CD1c-positive myeloid dendritic cell (primary cell): ENCODE measurements at regions not wholly inside any gene's neighbourhood (a gene's known extent, or its start where the extent isn't known, plus 50 kb on each side); places are given as distances from the start of the nearest gene placed in this dataset.
A peak's percentile ranks its signal among the peaks of the same experiment; 100 is the strongest.
"Not testable (repeated sequence)": the region's sequence is repeated elsewhere in the genome, so short reads cannot be mapped to it uniquely, and the experiment has no call there.

Experiments used
- DNase-seq: peaks from one replicate; pipeline ENCODE4 v3.0.0-alpha.2; 2016; ENCODE audit errors: extremely low spot score

DNA sequence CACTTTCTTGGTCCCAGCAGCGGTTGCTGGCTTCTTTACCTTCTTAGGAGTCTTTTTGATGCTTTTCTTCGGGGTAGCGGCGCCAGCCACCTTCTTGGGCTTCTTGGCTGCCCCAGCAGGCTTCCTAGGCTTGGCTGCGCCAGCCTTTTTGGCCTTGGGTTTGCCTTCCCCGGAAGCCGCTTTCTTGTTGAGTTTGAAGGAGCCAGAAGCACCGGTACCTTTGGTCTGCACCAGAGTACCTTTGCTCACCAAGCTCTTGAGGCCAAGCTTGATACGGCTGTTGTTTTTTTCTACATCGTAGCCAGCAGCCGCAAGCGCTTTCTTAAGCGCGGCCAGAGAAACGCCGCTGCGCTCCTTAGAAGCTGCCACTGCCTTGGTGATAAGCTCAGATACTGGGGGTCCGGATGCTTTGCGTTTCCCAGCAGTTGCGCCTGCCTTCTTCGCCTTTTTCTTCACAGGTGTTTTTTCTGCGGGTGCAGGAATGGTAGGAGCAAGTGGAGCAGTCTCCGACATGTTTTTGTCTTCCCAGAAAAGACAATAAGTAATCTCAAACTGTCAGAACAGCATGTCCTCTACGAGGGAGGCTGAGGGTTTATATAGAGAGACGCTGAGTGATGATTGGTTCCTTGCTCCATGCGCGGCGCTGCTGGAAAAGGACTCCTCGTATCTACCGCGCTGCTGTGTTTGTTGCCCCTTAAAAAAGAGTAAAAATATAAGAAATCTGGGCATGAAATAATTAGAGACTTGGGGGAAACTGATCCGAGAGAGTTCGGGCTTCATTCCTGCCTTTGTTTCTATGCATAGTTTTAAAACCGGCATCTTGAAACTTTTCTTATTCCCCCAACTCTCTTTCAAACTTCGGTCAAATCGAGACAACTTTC is 130.3 kb upstream of the BTN3A2 start:
- peak; percentile 71 for DNase-seq

- no peak for DNase-seq
Observed at GRCh38 chr6:26235302-26235670, 129.7 kb upstream of the BTN3A2 start.

DNA sequence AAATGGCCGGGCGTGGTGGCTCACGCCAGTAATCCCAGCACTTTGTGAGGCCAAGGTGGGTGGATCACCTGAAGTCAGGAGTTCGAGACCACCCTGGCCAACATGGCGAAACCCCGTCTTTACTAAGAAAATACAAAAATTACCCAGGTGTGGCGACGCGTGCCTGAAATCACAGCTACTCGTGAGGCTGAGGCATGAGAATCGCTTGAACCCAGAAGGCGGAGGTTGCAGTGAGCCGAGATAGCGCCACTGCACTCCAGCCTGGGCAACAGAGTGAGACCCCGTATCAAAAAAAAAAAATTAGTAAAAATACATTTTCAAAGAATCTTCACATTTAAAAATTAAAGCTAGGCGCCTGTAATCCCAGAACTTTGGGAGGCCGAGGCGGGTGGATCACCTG is 125.6 kb upstream of the BTN3A2 start:
- DNase-seq: not testable (repeated sequence)

DNA sequence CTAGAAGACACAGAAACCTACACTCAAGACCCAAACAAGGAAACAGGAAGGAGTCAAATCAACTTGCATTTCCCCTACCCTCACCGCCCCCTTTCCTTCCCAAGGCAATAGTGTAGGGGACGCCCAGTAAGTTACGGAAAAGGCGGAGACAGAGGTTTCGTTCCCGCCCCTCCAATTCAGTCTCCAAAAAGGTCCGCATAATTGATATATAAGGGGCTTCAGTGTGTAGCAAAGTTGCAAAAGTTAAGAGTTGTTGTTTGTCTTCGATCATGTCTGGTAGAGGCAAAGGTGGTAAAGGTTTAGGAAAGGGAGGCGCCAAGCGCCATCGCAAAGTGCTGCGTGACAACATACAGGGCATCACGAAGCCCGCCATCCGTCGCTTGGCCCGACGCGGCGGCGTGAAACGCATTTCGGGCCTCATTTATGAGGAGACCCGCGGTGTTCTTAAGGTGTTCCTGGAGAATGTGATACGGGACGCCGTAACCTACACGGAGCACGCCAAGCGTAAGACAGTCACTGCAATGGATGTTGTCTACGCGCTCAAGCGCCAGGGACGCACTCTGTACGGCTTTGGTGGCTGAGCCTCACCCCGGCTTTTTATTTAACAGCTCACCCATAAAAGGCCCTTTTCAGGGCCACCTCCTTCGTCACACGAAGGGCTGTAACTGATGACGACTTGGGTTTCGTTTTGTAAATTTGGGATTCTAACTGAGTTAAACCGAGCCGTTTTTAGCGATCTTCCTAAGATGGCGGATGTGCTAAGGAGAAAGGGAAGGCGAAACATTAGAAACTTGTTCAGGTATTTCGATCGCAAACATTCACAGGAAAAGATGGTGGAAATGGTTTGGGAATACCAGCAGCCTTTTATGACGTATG is 124.6 kb upstream of the BTN3A2 start:
- DNase-seq: peak; percentile 88

- DNase-seq: peak; percentile 43
Observed at GRCh38 chr6:26241033-26241895, 123.7 kb upstream of the BTN3A2 start.

DNA sequence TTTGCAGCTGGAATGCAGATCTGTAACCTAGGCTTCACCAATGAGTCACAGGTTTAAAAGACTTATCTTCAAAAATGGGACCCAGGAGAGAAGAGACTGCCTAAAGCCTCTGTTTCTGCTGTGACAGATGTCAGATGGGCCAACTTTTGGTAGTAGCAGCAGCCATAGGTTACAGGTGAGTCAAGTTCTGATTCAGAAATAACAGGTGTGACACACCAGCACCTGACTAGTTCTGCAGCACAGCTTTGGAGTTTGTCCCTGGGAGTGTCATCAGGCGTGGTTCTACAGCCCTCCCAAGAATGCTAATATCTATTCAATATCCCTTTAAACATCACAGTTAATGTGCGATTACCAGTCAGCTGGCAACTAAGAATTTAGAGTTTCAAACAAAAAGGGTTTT is 121.9 kb upstream of the BTN3A2 start:
- DNase-seq: no peak

GRCh38 chr6:26243752-26244151 is 121.2 kb upstream of the BTN3A2 start:
- no peak for DNase-seq

- DNase-seq: no peak
Observed at GRCh38 chr6:26246058-26246457, 118.9 kb upstream of the BTN3A2 start.

- no peak for DNase-seq
Observed at GRCh38 chr6:26246553-26246952, 118.4 kb upstream of the BTN3A2 start.

GRCh38 chr6:26249707-26249956 is 115.4 kb upstream of the BTN3A2 start:
- peak; percentile 48 for DNase-seq

DNA sequence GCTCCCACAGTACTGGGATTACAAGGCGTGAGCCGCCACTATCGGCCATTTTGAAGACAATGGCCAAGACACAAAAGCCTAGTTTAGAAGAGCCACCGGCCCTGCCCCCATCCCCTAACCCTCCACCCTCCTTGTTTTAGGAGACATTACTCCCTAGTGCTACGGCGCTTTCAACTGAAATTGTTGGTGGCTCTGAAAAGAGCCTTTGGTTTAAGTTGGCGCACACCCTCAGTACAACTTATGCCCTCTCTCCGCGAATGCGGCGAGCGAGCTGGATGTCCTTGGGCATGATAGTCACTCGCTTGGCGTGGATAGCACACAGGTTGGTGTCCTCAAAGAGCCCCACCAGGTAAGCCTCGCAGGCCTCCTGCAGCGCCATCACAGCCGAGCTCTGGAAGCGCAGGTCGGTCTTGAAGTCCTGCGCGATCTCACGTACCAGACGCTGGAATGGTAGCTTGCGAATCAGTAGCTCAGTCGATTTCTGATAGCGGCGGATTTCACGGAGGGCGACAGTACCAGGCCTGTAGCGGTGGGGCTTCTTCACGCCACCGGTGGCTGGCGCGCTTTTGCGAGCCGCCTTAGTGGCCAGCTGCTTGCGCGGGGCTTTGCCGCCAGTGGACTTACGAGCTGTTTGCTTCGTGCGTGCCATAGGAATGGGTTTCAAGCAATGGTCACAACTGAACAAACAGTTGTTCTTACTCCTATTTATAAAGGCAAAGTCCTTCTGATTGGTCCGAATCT is 114.9 kb upstream of the BTN3A2 start:
- DNase-seq: peak; percentile 59

- DNase-seq: peak; percentile 66
Observed at GRCh38 chr6:26250698-26251044, 114.3 kb upstream of the BTN3A2 start.

DNA sequence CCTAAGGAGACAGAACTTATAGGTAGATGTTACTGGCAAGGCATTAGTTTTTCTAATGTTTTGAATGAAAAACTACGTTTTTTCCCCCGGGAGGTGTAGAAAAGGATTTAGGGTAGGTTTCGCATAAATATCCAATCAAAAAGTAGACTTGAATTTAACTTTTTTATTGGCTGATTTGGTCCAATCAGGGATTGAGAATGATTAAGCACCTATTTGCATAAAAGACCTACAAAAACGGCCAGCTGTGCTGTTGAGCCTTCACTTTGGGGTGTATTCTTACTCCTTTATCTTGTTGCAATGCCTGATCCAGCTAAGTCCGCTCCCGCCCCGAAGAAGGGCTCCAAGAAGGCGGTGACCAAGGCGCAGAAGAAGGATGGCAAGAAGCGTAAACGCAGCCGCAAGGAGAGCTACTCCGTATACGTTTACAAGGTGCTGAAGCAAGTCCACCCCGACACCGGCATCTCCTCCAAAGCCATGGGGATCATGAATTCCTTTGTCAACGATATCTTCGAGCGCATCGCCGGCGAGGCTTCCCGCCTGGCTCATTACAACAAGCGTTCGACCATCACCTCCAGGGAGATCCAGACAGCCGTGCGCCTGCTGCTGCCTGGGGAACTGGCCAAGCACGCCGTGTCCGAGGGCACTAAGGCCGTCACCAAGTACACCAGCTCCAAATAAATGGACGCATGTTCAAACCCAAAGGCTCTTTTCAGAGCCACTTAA is 113.5 kb upstream of the BTN3A2 start:
- peak; percentile 88 for DNase-seq

GRCh38 chr6:26252077-26252472 is 112.9 kb upstream of the BTN3A2 start:
- no peak for DNase-seq

GRCh38 chr6:26254724-26255123 is 110.3 kb upstream of the BTN3A2 start:
- no peak for DNase-seq

DNA sequence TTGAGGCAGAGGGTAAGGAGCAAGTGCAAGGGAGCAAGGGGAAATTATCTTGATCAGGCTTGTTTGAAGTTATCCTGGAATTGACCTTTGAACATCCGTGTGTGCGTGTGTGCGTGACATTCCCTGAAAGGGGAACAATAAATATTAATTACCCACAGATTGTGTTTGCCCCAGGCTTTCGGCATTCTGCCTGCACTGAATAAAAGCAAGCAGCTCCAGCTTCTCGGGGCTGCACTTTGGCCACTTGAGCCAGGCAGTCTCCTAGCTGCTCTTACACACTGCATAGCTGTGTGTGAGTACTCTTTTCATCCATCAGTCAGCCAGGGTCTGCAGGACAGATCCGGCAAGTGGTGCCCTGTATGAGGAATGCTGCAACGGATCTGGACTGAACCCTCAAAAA is 107.7 kb upstream of the BTN3A2 start:
- DNase-seq: no peak

GRCh38 chr6:26258212-26258977 is 106.6 kb upstream of the BTN3A2 start:
- no peak for DNase-seq

DNA sequence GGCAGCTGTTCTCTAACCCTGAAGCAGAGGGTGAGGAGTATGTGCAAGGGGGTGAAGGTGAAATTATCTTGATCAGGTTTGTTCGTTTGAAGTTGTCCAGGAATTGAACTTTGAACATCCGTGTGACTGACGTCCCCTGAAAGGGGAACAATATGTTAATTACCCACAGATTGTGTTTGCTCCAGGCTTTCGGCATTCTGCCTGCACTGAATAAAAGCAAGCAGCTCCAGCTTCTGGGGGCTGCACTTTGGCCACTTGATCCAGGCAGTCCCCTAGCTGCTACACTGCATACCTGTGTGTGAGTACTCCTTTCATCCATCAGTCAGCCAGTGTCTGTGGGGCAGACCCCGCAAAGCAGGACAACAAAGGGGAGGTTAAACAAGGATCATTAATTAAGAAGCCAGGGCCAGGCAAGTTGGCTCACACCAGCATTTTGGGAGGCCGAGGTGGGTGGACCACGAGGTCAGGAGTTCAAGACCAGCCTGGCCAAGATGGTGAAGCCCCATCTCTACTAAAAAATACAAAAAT is 104.8 kb upstream of the BTN3A2 start:
- DNase-seq: peak; percentile 21

DNA sequence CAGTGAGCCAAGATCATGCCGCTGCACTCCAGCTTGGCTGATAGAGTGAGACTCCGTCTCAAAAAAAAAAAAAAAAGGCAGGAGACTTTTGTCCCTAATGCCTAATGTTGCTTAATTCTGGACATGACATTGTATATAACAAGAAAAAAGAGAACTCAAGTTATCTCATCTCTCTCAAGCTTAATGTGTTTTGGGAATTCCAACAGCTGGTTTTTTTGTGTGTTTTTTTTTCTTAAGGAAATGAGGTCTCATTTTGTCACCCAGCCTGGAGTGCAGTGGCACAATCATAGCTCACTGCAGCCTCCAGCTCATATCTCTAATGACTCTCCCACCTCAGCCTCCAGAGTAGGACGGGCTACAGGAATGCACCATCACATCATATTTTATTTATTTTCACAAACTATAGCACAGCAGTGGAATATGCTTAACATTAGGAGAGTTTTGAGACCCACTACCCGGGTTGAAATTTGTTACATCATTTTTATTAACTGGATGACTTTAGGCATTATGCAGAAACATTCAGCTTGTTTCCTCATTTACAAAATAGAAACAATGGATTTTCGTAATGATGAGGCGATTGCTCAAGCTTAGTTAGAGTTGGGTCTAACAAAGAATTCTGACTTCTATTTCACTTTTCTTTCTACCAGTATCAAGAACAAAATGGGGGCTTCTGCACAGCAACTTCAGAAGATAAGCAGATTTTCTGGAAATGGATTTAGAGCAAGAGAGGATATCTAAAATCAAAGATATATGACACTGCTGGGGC is 104.1 kb upstream of the BTN3A2 start:
- peak; percentile 51 for DNase-seq
